ENCODE measurements at regions not wholly inside any gene's neighbourhood (a gene's known extent, or its start where the extent isn't known, plus 50 kb on each side); places are given as distances from the start of the nearest gene placed in this dataset.

DNA sequence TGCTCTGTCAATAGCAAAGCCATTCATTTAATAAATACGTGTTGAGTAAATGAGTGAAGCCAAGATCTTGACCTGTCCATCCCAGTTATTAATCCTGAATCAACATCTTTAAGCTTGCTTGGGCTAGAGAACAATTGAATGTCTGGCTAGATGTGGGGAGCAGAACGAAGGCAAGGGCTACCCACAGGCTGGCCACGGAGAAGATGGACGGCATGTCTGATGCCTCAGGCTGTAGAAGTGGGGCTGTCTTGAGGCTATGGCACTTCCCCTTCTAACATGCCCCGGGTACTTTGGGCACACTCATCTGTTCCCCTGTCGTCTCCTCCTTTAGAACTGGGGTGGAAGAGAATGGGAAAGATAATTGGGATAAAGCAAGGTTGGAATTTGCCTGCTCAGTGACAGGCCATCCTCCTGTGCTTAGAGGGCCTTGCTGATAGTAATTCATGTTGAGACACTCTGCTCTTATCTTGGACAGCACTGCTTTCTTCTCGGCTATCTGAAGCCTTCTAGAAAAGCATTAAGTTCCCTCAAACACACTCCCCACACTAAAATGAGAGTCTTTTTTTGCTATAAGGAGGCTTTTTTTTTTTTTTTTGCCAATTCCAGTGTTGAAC is 225.7 kb downstream of the MREG start (continued):
- TF ChIP-seq BDP1 (IDR thresholded peaks at IDR 0.05; ENCODE audit: insufficient read depth, insufficient read length), result no peak
- TF ChIP-seq, protein P1, sequence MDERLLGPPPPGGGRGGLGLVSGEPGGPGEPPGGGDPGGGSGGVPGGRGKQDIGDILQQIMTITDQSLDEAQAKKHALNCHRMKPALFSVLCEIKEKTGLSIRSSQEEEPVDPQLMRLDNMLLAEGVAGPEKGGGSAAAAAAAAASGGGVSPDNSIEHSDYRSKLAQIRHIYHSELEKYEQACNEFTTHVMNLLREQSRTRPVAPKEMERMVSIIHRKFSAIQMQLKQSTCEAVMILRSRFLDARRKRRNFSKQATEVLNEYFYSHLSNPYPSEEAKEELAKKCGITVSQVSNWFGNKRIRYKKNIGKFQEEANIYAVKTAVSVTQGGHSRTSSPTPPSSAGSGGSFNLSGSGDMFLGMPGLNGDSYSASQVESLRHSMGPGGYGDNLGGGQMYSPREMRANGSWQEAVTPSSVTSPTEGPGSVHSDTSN (CRISPR knock-in tag; IDR thresholded peaks at IDR 0.05; ENCODE audit: low read depth), result no peak
- TF ChIP-seq, protein P1 (tag; conservative IDR thresholded peaks at IDR 0.05; ENCODE audit: low read depth), result peak; percentile 75
- TF ChIP-seq, protein P2, sequence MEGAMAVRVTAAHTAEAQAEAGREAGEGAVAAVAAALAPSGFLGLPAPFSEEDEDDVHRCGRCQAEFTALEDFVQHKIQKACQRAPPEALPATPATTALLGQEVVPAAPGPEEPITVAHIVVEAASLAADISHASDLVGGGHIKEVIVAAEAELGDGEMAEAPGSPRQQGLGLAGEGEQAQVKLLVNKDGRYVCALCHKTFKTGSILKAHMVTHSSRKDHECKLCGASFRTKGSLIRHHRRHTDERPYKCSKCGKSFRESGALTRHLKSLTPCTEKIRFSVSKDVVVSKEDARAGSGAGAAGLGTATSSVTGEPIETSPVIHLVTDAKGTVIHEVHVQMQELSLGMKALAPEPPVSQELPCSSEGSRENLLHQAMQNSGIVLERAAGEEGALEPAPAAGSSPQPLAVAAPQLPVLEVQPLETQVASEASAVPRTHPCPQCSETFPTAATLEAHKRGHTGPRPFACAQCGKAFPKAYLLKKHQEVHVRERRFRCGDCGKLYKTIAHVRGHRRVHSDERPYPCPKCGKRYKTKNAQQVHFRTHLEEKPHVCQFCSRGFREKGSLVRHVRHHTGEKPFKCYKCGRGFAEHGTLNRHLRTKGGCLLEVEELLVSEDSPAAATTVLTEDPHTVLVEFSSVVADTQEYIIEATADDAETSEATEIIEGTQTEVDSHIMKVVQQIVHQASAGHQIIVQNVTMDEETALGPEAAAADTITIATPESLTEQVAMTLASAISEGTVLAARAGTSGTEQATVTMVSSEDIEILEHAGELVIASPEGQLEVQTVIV (CRISPR knock-in tag; IDR thresholded peaks at IDR 0.05; ENCODE audit: borderline replicate concordance), result no peak

DNA sequence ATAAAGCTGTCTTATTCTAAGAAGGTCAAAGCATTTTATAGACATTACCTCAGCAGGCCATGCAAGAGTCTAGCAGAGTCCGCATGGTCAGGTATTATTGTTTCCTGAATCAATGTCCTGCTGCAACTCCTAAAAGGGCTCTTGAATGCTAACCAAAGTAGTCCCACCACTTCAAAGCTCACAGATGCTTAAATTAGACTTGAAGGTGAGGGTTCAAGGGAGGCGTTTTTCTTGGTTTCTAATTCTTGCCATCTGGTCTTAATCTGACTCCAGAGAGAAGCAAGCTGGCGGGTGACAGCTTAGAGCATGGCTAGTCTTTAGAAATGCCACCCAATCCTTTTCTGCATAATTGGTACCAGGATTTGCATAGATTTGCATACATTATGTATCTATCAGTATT is 226.3 kb downstream of the MREG start:
- no peaks in the 10 kb centered on the region for H3K79me2 ChIP-seq (ENCODE audit: control insufficient read depth, insufficient read depth, low read length)
- BruUV-seq (replicated peaks), result no TSS peak
- H3K4me1 ChIP-seq (replicated peaks in 1 of 2; ENCODE audit: control insufficient read depth in 2 of 2, insufficient read depth in 2 of 2, low read length in 2 of 2), result peaks cover 5 to 46% of the 10 kb centered on the region in 2 experiments; a peak in 3 of 5 replicates
- CTCF ChIA-PET (ENCODE audit: low intra/inter-chr PET ratio), result no interaction called here
- ATAC-seq (no peak), DNase-seq (ENCODE audit: extremely low read depth in 1 of 4, low spot score in 3 of 4) (no peak), FAIRE-seq (no peak)
- intact Hi-C loops (cut with micrococcal nuclease), result no loop called here
- H3K27me3 ChIP-seq (ENCODE audit: control insufficient read depth in 2 of 2, insufficient read depth in 2 of 2, low read length in 2 of 2), result no peaks in the 10 kb centered on the region
- POLR2A ChIA-PET, result no interaction called here
- H3K36me3 ChIP-seq (ENCODE audit: control insufficient read depth, insufficient read depth, low read length), result no peaks in the 10 kb centered on the region
- no peak overlapping the region for H2AFZ ChIP-seq (ENCODE audit: low read depth, low read length)
- no peak overlapping the region for H3K4me3 ChIP-seq
- no peaks in the 10 kb centered on the region for H3K9me3 ChIP-seq (replicated peaks; ENCODE audit: control insufficient read depth, insufficient read depth, low read depth, low read length)
- in situ Hi-C loops (cut with MboI), result no loop called here
- WGBS (ENCODE audit: insufficient coverage, low coverage, missing lambda C conversion rate), result 97% methylated on average over 3 of the region's 3 CpGs
- H4K20me1 ChIP-seq (replicated peaks; ENCODE audit: control insufficient read depth, insufficient read depth, low read length), result no peaks in the 10 kb centered on the region
- H3K9ac ChIP-seq (ENCODE audit: insufficient read depth in 1 of 2, low read depth in 2 of 2, low read length in 2 of 2), result no peak overlapping the region
- no peaks in the 10 kb centered on the region for H3K9me1 ChIP-seq (ENCODE audit: control insufficient read depth, insufficient read depth, low read length)
- no peak overlapping the region for H3K27ac ChIP-seq (ENCODE audit: extremely low read depth, low read depth, low read length)
- no peak overlapping the region for H3K4me2 ChIP-seq (ENCODE audit: insufficient read depth, low read length)
- TF ChIP-seq, protein P3, sequence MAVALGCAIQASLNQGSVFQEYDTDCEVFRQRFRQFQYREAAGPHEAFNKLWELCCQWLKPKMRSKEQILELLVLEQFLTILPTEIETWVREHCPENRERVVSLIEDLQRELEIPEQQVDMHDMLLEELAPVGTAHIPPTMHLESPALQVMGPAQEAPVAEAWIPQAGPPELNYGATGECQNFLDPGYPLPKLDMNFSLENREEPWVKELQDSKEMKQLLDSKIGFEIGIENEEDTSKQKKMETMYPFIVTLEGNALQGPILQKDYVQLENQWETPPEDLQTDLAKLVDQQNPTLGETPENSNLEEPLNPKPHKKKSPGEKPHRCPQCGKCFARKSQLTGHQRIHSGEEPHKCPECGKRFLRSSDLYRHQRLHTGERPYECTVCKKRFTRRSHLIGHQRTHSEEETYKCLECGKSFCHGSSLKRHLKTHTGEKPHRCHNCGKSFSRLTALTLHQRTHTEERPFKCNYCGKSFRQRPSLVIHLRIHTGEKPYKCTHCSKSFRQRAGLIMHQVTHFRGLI (CRISPR knock-in tag; IDR thresholded peaks at IDR 0.05), result no peak
- TF ChIP-seq CEBPG (CRISPR knock-in tag; IDR thresholded peaks at IDR 0.05) (no peak), CEBPG (tag; conservative IDR thresholded peaks at IDR 0.05 in 1 of 2, IDR thresholded peaks at IDR 0.05 in 1 of 2) (no peak), SIRT6 (IDR thresholded peaks at IDR 0.05; ENCODE audit: low read depth, low read length) (no peak), YY1 (IDR thresholded peaks at IDR 0.05; ENCODE audit: borderline replicate concordance in 1 of 3, control insufficient read depth in 1 of 3, extremely low read depth in 1 of 3, insufficient read depth in 3 of 3, insufficient read length in 1 of 3, insufficient replicate concordance in 2 of 3, low read depth in 1 of 3, low read length in 2 of 3) (no peak), DNMT1 (IDR thresholded peaks at IDR 0.05) (no peak), SMAD3 (CRISPR knock-in tag; conservative IDR thresholded peaks at IDR 0.05) (no peak), RBM25 (IDR thresholded peaks at IDR 0.05; ENCODE audit: low read depth, low read length, severe bottlenecking) (no peak), SREBF2 (CRISPR knock-in tag; IDR thresholded peaks at IDR 0.05) (no peak), NR4A1 (CRISPR knock-in tag; IDR thresholded peaks at IDR 0.05) (no peak), NR4A1 (tag; IDR thresholded peaks at IDR 0.05) (no peak)
